ENCODE measurements at regions not wholly inside any gene's neighbourhood (a gene's known extent, or its start where the extent isn't known, plus 50 kb on each side); places are given as distances from the start of the nearest gene placed in this dataset.

GRCh38 chr3:22029480-22029879 is 278.5 kb upstream of the ZNF385D start:
- TF ChIP-seq CTCF (IDR thresholded peaks at IDR 0.05) (no peak), POLR2A (IDR thresholded peaks at IDR 0.05) (no peak), EP300 (IDR thresholded peaks at IDR 0.05) (no peak)
